CD14-positive monocyte (primary cell): ENCODE measurements at regions not wholly inside any gene's neighbourhood (a gene's known extent, or its start where the extent isn't known, plus 50 kb on each side); places are given as distances from the start of the nearest gene placed in this dataset.
A peak's percentile ranks its signal among the peaks of the same experiment; 100 is the strongest.

Experiments
- DNase-seq, 3 donors: peaks; one replicate each; pipeline ENCODE4 v3.0.0-alpha.2; 2011 to 2022
- H2AFZ ChIP-seq: 2 replicates; pipeline ENCODE4 v1.6.0; 2012; ENCODE audit warnings: mild to moderate bottlenecking, low read depth, low read length, inconsistent platforms; ENCODE audit not compliant: insufficient read depth, poor library complexity, severe bottlenecking
- H3K27ac ChIP-seq, 2 donors: 1 replicate in 1 of 2; 2 replicates in 1 of 2; pipeline ENCODE4 v1.5.1; 2012 to 2013; ENCODE audit warnings: low read length in 2 of 2, control low read depth in 1 of 2, inconsistent platforms in 1 of 2, low read depth in 1 of 2, mild to moderate bottlenecking in 1 of 2
- H3K27me3 ChIP-seq, 2 donors: one replicate each; pipeline versions ENCODE4 v1.6.0 to v1.6.1; 2011 to 2013; ENCODE audit warnings: low read length in 2 of 2; ENCODE audit not compliant: control insufficient read depth in 2 of 2, insufficient read depth in 2 of 2
- H3K36me3 ChIP-seq, 2 donors: replicated peaks in 1 of 2; 1 replicate in 1 of 2; 2 replicates in 1 of 2; pipeline versions ENCODE4 v1.5.1 to v1.6.1; 2012 to 2013; ENCODE audit warnings: low read length in 2 of 2, control low read depth in 1 of 2, inconsistent platforms in 1 of 2, mild to moderate bottlenecking in 1 of 2; ENCODE audit not compliant: insufficient read depth in 2 of 2, control insufficient read depth in 1 of 2
- H3K4me1 ChIP-seq, 2 donors: 1 replicate in 1 of 2; 2 replicates in 1 of 2; pipeline versions ENCODE4 v1.5.1 to v1.6.1; 2012 to 2013; ENCODE audit warnings: low read length in 2 of 2, control low read depth in 1 of 2, inconsistent platforms in 1 of 2, mild to moderate bottlenecking in 1 of 2, moderate library complexity in 1 of 2; ENCODE audit not compliant: insufficient read depth in 2 of 2, control insufficient read depth in 1 of 2
- H3K4me2 ChIP-seq: replicated peaks from 2 replicates; pipeline ENCODE3; 2012; ENCODE audit warnings: low read length, moderate library complexity, mild to moderate bottlenecking; ENCODE audit not compliant: poor library complexity, severe bottlenecking; ENCODE audit errors: extremely low read depth
- H3K4me3 ChIP-seq, 3 experiments: fragments of 200-600 bp in 1 of 3; sonication (generic) in 1 of 3; replicated peaks in 1 of 3; 1 replicate in 2 of 3; 2 replicates in 1 of 3; pipeline ENCODE4 v1.5.1; 2011 to 2013; ENCODE audit warnings: low read length in 3 of 3, mild to moderate bottlenecking in 3 of 3, control low read depth in 2 of 3, low read depth in 2 of 3, inconsistent platforms in 1 of 3, moderate library complexity in 1 of 3
- H3K79me2 ChIP-seq: 2 replicates; pipeline ENCODE4 v1.6.0; 2012; ENCODE audit warnings: mild to moderate bottlenecking, control low read depth, inconsistent platforms, low read length, moderate library complexity; ENCODE audit not compliant: insufficient read depth
- H3K9ac ChIP-seq: 2 replicates; pipeline ENCODE4 v1.6.0; 2017; ENCODE audit warnings: low read length, mild to moderate bottlenecking; ENCODE audit not compliant: insufficient read depth, poor library complexity, severe bottlenecking
- H3K9me3 ChIP-seq, 2 donors: replicated peaks in 1 of 2; 1 replicate in 1 of 2; 2 replicates in 1 of 2; pipeline versions ENCODE4 v1.5.1 to v1.6.1; 2012 to 2013; ENCODE audit warnings: low read length in 2 of 2, control low read depth in 1 of 2; ENCODE audit not compliant: control insufficient read depth in 1 of 2, insufficient read depth in 1 of 2
- H4K20me1 ChIP-seq: 2 replicates; pipeline ENCODE4 v1.6.0; 2012; ENCODE audit warnings: mild to moderate bottlenecking, low read length, control low read depth, moderate library complexity; ENCODE audit not compliant: insufficient read depth
- H3K27ac Mint-ChIP-seq, 7 donors: one replicate each; pipeline ENCODE4 v1.8.0; 2020; ENCODE audit warnings: mild to moderate bottlenecking in 7 of 7, mixed read lengths in 7 of 7, moderate library complexity in 6 of 7, inconsistent platforms in 2 of 7
- H3K27me3 Mint-ChIP-seq, 3 donors: one replicate each; pipeline ENCODE4 v1.8.0; 2021 to 2022; ENCODE audit warnings: low read depth in 3 of 3, mild to moderate bottlenecking in 3 of 3, mixed read lengths in 3 of 3, moderate library complexity in 3 of 3, inconsistent platforms in 1 of 3
- H3K36me3 Mint-ChIP-seq, 2 donors: one replicate each; pipeline ENCODE4 v1.8.0; 2020; ENCODE audit warnings: mixed read lengths in 2 of 2, inconsistent platforms in 1 of 2, mild to moderate bottlenecking in 1 of 2
- H3K4me1 Mint-ChIP-seq: one replicate; pipeline ENCODE4 v1.8.0; 2020; ENCODE audit warnings: mild to moderate bottlenecking, mixed read lengths
- H3K4me3 Mint-ChIP-seq, 2 donors: one replicate each; pipeline ENCODE4 v1.8.0; 2020; ENCODE audit warnings: mild to moderate bottlenecking in 2 of 2, mixed read lengths in 2 of 2, moderate library complexity in 1 of 2
- H3K9me3 Mint-ChIP-seq, 7 donors: one replicate each; pipeline ENCODE4 v1.8.0; 2020 to 2022; ENCODE audit warnings: mixed read lengths in 7 of 7, mild to moderate bottlenecking in 6 of 7, moderate library complexity in 6 of 7, inconsistent platforms in 2 of 7
- WGBS: methylation state at CpG from one replicate; pipeline ENCODE4 v1.1.5; 2013; ENCODE audit warnings: missing lambda C conversion rate; ENCODE audit not compliant: insufficient coverage; 5-methylcytosine and 5-hydroxymethylcytosine counted together
- intact Hi-C, 2 donors: fragments of 100-400 bp; cut with micrococcal nuclease; formaldehyde crosslinking; loops; one replicate each; pipeline versions ENCODE4 v1.15.0 to v1.15.1; 2023
- TF ChIP-seq, protein P1 (sequence below): fragments of 200-600 bp; IDR thresholded peaks from one replicate; pipeline ENCODE4 v1.8.0; 2022; ENCODE audit warnings: antibody characterized with exemption, mild to moderate bottlenecking

- H3K4me3 Mint-ChIP-seq: no peak overlapping the region
- intact Hi-C loops: no loop called here
- Histone ChIP-seq H3K4me1 (peaks cover 10 to 13% of the 10 kb centered on the region in 2 donors), H3K4me3 (no peak overlapping the region), H3K27ac (no peak overlapping the region), H4K20me1 (no peaks in the 10 kb centered on the region), H2AFZ (no peak overlapping the region), H3K9ac (no peak overlapping the region), H3K79me2 (no peaks in the 10 kb centered on the region), H3K4me2 (no peak overlapping the region), H3K9me3 (no peaks in the 10 kb centered on the region), H3K36me3 (no peaks in the 10 kb centered on the region), H3K27me3 (no peaks in the 10 kb centered on the region)
- TF ChIP-seq, protein P1, sequence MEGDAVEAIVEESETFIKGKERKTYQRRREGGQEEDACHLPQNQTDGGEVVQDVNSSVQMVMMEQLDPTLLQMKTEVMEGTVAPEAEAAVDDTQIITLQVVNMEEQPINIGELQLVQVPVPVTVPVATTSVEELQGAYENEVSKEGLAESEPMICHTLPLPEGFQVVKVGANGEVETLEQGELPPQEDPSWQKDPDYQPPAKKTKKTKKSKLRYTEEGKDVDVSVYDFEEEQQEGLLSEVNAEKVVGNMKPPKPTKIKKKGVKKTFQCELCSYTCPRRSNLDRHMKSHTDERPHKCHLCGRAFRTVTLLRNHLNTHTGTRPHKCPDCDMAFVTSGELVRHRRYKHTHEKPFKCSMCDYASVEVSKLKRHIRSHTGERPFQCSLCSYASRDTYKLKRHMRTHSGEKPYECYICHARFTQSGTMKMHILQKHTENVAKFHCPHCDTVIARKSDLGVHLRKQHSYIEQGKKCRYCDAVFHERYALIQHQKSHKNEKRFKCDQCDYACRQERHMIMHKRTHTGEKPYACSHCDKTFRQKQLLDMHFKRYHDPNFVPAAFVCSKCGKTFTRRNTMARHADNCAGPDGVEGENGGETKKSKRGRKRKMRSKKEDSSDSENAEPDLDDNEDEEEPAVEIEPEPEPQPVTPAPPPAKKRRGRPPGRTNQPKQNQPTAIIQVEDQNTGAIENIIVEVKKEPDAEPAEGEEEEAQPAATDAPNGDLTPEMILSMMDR: no peak
- no peak for DNase-seq
- 65% methylated on average over 2 of the region's 3 CpGs for WGBS
- no peaks in the 10 kb centered on the region for H3K9me3 Mint-ChIP-seq
- peaks cover 0 to 2% (median 1%) of the 10 kb centered on the region in 3 donors for H3K27me3 Mint-ChIP-seq
- H3K27ac Mint-ChIP-seq: peak overlapping the region in 1 of 7 donors; percentile 3
- H3K4me1 Mint-ChIP-seq: peaks cover 17% of the 10 kb centered on the region
- no peaks in the 10 kb centered on the region for H3K36me3 Mint-ChIP-seq
Observed at GRCh38 chr6:137781639-137782038, 85.4 kb upstream of the TNFAIP3 start.

DNA sequence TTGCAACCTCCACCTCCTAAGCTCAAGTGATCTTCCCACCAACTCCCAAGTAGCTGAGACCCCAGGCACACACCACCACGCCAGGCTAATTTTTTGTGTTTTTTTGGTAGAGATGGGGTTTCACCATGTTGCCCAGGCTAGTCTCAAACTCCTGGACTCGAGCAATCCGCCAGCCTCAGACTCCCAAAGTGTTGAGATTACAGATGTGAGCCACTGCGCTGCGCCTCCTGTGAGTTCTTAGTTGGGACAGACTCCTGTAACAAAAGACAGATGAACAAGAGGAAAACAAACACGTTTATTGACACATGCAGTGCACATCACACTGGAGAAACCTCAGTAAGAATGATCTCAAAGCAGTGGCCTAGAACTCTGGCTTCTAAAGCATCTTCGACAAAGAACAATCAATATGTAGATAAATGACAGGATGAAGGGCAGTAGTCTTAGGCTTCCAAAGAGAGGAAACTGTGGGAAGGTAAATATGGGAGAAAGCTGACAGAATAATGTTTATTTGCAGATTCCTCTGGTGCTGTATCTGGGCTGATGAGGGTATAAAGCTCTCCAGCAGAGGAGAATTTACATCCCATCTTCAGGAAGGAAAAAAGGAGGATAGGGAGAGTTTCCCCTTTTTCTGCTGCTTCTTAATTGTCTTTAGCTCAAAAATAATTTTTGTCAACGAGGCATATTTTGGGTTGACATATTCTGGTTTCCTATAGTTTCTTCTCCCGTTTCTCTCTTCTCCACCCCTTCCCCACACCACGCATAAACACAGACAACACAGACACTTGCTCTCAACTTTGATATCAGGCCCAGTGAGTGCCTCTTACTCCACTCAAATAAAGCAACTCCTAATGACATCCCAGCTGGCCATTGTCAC lies 84.7 kb upstream of the TNFAIP3 start:
- H3K27me3 ChIP-seq: no peaks in the 10 kb centered on the region
- H3K79me2 ChIP-seq: no peaks in the 10 kb centered on the region
- Mint-ChIP-seq H3K4me1 (peaks cover 17% of the 10 kb centered on the region), H3K27me3 (peaks cover 0 to 2% (median 2%) of the 10 kb centered on the region in 3 donors), H3K36me3 (no peaks in the 10 kb centered on the region), H3K9me3 (no peaks in the 10 kb centered on the region), H3K4me3 (no peak overlapping the region), H3K27ac (peak overlapping the region in 2 of 7 donors; percentile 16 to 36)
- DNase-seq: no peak
- H3K4me1 ChIP-seq: peaks cover 10 to 13% of the 10 kb centered on the region in 2 donors
- TF ChIP-seq, protein P1: no peak
- H2AFZ ChIP-seq: no peak overlapping the region
- H3K27ac ChIP-seq: no peak overlapping the region
- H3K4me2 ChIP-seq: no peak overlapping the region
- no peaks in the 10 kb centered on the region for H4K20me1 ChIP-seq
- no peak overlapping the region for H3K4me3 ChIP-seq
- H3K36me3 ChIP-seq: no peaks in the 10 kb centered on the region
- intact Hi-C loops: no loop called here
- no peak overlapping the region for H3K9ac ChIP-seq
- H3K9me3 ChIP-seq: no peaks in the 10 kb centered on the region
- 96% methylated on average over 5 of the region's 10 CpGs for WGBS
